ENCODE measurements at regions not wholly inside any gene's neighbourhood (a gene's known extent, or its start where the extent isn't known, plus 50 kb on each side); places are given as distances from the start of the nearest gene placed in this dataset.

GRCh38 chr13:55091172-55091571, 2049.5 kb upstream of the PRR20A start:
- no peak for TF ChIP-seq POLR2A (IDR thresholded peaks at IDR 0.05)
- TF ChIP-seq, protein P1, sequence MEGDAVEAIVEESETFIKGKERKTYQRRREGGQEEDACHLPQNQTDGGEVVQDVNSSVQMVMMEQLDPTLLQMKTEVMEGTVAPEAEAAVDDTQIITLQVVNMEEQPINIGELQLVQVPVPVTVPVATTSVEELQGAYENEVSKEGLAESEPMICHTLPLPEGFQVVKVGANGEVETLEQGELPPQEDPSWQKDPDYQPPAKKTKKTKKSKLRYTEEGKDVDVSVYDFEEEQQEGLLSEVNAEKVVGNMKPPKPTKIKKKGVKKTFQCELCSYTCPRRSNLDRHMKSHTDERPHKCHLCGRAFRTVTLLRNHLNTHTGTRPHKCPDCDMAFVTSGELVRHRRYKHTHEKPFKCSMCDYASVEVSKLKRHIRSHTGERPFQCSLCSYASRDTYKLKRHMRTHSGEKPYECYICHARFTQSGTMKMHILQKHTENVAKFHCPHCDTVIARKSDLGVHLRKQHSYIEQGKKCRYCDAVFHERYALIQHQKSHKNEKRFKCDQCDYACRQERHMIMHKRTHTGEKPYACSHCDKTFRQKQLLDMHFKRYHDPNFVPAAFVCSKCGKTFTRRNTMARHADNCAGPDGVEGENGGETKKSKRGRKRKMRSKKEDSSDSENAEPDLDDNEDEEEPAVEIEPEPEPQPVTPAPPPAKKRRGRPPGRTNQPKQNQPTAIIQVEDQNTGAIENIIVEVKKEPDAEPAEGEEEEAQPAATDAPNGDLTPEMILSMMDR (IDR thresholded peaks at IDR 0.05) = no peak
